ENCODE measurements at regions not wholly inside any gene's neighbourhood (a gene's known extent, or its start where the extent isn't known, plus 50 kb on each side); places are given as distances from the start of the nearest gene placed in this dataset.
A peak's percentile ranks its signal among the peaks of the same experiment; 100 is the strongest.

DNA sequence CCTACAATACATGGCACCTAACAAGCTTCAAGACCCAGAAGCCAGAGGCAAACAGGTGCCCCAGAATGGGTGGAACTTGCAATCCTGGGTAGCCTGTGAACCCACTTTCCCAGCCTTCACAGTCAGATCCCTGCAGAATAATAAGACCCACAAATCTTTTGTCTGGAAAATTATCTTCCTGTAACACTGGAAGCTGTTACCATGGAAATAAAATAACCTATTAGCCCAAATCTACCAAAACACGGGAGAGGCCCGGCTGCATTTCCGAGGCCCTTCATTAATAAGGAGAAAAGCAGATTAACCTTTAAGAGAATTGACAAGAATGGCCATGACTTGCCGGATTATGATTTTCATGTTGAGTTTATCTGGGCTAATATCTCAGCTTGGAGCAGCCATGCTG lies 256.1 kb upstream of the PROK2 start:
- no peak overlapping the region for H3K18ac ChIP-seq (ENCODE audit: insufficient read length, low read depth, low read length)
- TF ChIP-seq, protein P1, sequence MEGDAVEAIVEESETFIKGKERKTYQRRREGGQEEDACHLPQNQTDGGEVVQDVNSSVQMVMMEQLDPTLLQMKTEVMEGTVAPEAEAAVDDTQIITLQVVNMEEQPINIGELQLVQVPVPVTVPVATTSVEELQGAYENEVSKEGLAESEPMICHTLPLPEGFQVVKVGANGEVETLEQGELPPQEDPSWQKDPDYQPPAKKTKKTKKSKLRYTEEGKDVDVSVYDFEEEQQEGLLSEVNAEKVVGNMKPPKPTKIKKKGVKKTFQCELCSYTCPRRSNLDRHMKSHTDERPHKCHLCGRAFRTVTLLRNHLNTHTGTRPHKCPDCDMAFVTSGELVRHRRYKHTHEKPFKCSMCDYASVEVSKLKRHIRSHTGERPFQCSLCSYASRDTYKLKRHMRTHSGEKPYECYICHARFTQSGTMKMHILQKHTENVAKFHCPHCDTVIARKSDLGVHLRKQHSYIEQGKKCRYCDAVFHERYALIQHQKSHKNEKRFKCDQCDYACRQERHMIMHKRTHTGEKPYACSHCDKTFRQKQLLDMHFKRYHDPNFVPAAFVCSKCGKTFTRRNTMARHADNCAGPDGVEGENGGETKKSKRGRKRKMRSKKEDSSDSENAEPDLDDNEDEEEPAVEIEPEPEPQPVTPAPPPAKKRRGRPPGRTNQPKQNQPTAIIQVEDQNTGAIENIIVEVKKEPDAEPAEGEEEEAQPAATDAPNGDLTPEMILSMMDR (conservative IDR thresholded peaks at IDR 0.05), result no peak
- H2BK20ac ChIP-seq (ENCODE audit: low read depth, low read length, poor library complexity, severe bottlenecking), result no peak overlapping the region
- H3K79me2 ChIP-seq (ENCODE audit: insufficient read depth, low read length), result no peaks in the 10 kb centered on the region
- H3K4me1 ChIP-seq (ENCODE audit: insufficient read depth, low read length), result no peaks in the 10 kb centered on the region
- Mint-ChIP-seq H3K27me3 (ENCODE audit: low read depth) (peaks cover 5% of the 10 kb centered on the region), H3K36me3 (ENCODE audit: insufficient read depth in 1 of 3, low read depth in 3 of 3) (peaks cover 0 to 3% (median 2%) of the 10 kb centered on the region in 3 experiments; a peak in 3 of 7 replicates), H3K27ac (peak overlapping the region in 1 of 3 experiments; percentile 59; a peak in 3 of 7 replicates), H3K9me3 (peaks cover 3 to 4% of the 10 kb centered on the region in 2 experiments; a peak in 3 of 5 replicates), H3K4me3 (no peak overlapping the region), H3K4me1 (peaks cover 3 to 5% of the 10 kb centered on the region in 2 experiments; a peak in 2 of 4 replicates)
- no peaks in the 10 kb centered on the region for H3K9me3 ChIP-seq (ENCODE audit: control insufficient read depth, low read depth, low read length)
- H3K56ac ChIP-seq (ENCODE audit: insufficient read length, low read depth, low read length), result no peak overlapping the region
- no peak overlapping the region for H3K4ac ChIP-seq (ENCODE audit: low read depth, low read length)
- no peak overlapping the region for H2BK15ac ChIP-seq (ENCODE audit: low read depth, low read length)
- no peak overlapping the region for H4K8ac ChIP-seq (replicated peaks; ENCODE audit: insufficient read length, low read depth, low read length)
- H3K14ac ChIP-seq (ENCODE audit: insufficient read depth, low read length), result no peak overlapping the region
- H4K20me1 ChIP-seq (ENCODE audit: control insufficient read depth, insufficient read depth, insufficient read length), result no peaks in the 10 kb centered on the region
- H2AK5ac ChIP-seq (ENCODE audit: insufficient read length, low read length), result no peak overlapping the region
- no peak overlapping the region for H4K5ac ChIP-seq (ENCODE audit: insufficient read length, low read depth, low read length)
- no peak overlapping the region for H3K27ac ChIP-seq (ENCODE audit: insufficient read length, low read depth, low read length)
- H3K23ac ChIP-seq (ENCODE audit: insufficient read length, low read depth, low read length), result no peak overlapping the region
- no peak overlapping the region for H2AFZ ChIP-seq (ENCODE audit: low read length)
- no peak overlapping the region for H2BK12ac ChIP-seq (ENCODE audit: insufficient read length, low read depth, low read length)
- no peak overlapping the region for H3K9ac ChIP-seq (ENCODE audit: extremely low read depth, insufficient read length, low read length)
- no peak overlapping the region for H4K91ac ChIP-seq (ENCODE audit: insufficient read length, low read depth, low read length)
- no peak overlapping the region for H3K4me2 ChIP-seq (ENCODE audit: insufficient read depth, insufficient read length, low read length)
- no peak overlapping the region for H2BK5ac ChIP-seq (ENCODE audit: insufficient read length, low read length)
- no peaks in the 10 kb centered on the region for H3K79me1 ChIP-seq (ENCODE audit: insufficient read depth, low read depth, low read length, poor library complexity, severe bottlenecking)
- no peak overlapping the region for H3T11ph ChIP-seq (ENCODE audit: low read length)
- H3K23me2 ChIP-seq (ENCODE audit: insufficient read length, low read depth, low read length, poor library complexity, severe bottlenecking), result no peaks in the 10 kb centered on the region
- no peaks in the 10 kb centered on the region for H3K27me3 ChIP-seq (ENCODE audit: insufficient read depth, low read length)
- no peak for DNase-seq
- no peak overlapping the region for H2BK120ac ChIP-seq (ENCODE audit: low read depth, low read length, poor library complexity, severe bottlenecking)
- no CpG with 5 or more reads among the region's 4 CpGs for WGBS (ENCODE audit: extremely low coverage, insufficient read length, low lambda C conversion rate)

Data from H9 (cell line).